NCI-H187 treated with DMSO at 0.1 percent for 48 hours (cell line): ENCODE measurements at regions not wholly inside any gene's neighbourhood (a gene's known extent, or its start where the extent isn't known, plus 50 kb on each side); places are given as distances from the start of the nearest gene placed in this dataset.

ENCODE experiments used
- DNase-seq: peaks from one replicate; lab custom pipeline; 2025; lab: John Stamatoyannopoulos, UW

DNA sequence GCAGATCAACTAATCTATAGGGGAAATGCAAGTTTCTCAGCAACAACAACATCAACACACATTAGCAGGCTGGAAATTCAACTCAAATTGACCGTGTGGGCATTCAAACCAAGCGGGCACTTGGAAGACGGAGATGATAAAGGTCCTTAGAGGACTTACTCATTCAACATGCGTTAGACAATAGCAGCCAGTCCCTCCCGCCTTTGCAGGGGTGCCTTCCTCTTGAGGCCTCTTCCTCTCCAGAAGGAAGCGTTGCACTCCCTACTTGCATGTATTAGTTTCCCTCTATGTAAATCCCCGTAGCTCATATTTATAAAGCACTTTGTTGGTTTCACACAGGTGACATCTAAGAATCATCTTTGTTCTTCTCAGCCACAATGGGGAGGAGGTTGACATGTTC, 300.8 kb upstream of the STXBP5 start:
- DNase-seq, result no peak

DNA sequence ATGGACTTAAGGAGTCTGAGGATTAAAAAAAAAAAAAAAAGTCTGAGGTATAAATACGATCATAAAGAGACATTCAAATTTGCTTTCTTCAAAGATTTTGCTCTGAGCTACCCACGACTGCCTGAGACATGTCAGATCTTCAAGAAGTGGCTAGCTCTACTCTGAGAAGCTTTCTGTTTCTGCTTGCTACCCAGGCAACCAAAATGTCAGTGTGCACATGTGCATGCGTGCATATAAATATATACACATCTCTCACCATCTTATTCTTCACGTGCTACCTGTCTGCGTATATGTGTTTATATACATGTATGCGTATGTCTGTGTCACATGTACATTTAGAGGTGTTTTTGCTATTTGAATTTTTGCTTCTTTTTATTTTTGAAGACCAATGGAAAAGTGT, 299.6 kb upstream of the STXBP5 start:
- no peak for DNase-seq

GRCh38 chr6:146905181-146905704, 299.0 kb upstream of the STXBP5 start:
- no peak for DNase-seq

DNA sequence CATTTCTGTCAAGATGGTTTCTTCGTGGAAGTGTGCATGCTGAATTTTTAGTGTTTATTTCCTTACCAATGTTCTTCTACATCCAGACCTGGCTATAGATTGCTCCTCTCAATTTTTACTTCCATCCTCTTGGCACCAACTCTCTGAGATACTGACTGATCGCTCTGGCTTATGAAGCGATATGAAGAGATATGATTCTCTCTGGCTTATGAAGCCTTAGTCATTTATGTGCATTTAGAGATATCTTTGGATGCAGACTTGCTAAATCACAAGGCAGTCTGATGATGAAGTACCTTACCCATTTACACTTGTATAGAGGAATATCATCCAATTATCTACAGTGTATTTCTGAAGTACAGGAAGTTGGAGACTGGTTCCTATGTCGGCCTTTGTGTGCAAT, 295.4 kb upstream of the STXBP5 start:
- no peak for DNase-seq

GRCh38 chr6:146909376-146909775, 294.8 kb upstream of the STXBP5 start:
- no peak for DNase-seq

DNA sequence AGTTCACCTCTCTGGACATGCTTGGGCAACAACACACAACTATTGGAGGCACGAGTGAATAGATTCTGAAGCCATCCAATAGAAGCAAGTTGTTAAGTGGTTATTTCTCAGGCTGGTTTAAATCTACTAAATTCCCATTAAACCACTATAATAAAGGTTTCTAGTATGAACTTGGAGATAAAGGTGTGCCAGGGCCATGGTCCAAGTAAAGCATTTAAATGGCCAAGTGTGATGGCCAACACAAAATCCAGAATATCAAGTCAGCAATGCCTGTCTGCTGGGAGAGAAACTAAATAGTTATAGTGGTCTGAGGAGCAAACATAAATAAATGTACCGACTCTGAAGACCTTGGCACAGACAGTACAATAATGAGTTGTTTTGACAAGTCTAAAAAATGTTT, 294.3 kb upstream of the STXBP5 start:
- DNase-seq, result no peak

- DNase-seq, result no peak
Measured at GRCh38 chr6:146910611-146911010, 293.6 kb upstream of the STXBP5 start.

DNA sequence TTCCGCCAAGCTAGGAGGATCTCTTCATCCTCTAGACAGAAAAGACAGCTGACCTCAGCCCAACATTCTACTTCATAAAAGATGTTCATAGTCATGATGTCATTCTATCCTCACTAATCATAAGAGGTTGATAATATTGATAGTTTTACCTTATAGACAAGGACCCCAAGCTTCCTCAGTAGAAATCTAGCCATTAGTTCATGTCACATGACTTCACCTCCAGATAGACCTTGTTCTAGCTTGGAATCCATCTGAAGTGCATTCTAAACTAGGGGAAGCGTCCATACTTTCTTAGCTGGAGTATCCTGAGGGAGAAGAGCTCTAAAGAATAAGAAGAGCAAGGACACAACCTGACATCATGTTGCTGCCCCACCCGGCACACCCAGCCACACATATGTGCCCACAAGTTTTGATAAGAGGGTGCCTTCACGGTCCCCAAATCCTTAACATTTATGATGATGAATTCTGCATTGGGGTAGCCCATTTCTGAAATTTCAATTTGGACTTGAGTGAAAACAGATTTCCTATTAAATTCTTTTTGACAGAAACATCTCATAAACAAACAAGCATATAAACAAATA, 292.5 kb upstream of the STXBP5 start:
- DNase-seq, result no peak

DNA sequence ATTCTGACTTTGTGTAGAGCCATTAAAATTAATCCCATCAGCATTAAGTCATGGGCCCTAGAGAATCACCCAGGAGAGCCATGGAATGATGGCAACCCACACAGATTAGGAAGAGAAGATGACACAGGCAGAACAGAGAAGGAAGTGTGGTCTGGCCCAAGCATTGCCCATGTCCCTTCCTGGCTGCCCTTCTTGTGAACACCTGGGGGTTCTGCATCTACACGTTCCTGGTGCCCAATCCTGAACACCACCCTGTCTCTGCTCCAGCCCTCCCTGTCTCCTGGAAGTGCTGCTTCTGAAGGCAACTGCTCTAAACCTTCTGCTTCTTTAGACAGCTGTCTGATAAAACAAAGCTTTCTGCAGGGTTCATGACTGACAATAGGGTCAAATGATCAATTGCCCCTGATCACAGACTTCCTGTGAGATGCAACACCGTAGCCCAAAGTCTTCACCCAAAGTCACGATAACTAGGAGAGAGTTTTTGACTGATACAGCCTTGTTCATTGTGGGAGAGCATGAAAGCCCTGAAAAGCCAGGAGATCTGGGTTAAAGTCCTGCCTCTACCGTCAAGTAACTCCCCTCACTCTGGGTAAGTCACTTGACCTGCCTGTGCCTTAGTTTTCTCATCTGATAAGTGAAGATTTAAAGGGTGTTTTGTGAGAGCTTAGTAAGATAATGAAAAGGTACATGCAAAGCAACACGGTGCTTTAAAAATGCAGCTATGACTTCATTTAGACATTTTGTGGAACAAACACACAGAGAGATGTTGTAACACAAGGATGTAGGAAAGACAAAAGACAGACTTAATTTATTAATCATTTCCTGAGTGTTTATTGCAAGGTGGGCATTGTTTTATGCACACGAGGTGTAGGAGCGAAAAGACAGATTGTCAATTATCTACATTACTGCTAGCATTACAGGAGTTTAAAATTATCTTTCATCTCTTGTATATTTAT, 291.2 kb upstream of the STXBP5 start:
- DNase-seq, result no peak

DNA sequence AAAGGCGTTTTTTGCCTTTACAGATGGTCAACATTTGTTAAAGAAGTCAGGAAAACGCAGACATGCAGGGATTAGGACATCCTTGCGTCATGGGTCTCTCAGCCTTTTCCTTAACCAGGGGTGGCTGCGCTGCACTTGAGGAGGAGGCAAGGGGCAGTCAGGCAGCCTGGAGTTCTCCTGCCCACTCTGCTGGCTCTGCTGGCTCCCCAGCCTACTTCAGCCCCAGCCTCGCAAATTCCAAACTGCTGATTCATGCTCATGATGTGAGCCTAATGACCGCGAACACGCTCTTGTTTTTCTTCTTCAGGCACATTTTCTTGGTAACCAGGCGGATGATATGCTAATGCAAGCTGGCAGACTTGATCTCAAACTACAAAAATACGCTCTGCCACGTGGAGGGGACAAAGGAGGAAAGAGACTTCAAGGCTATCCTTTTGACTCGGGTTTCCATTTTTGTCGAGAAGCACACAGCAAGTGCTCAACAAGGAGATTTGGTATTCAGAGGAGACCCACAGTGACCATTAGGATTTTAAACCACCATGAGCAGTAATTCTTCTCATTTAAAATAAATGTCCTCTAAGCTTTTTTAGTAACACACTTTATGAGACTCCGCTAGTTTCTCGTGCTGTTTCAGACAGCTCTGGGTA, 290.3 kb upstream of the STXBP5 start:
- no peak for DNase-seq

DNA sequence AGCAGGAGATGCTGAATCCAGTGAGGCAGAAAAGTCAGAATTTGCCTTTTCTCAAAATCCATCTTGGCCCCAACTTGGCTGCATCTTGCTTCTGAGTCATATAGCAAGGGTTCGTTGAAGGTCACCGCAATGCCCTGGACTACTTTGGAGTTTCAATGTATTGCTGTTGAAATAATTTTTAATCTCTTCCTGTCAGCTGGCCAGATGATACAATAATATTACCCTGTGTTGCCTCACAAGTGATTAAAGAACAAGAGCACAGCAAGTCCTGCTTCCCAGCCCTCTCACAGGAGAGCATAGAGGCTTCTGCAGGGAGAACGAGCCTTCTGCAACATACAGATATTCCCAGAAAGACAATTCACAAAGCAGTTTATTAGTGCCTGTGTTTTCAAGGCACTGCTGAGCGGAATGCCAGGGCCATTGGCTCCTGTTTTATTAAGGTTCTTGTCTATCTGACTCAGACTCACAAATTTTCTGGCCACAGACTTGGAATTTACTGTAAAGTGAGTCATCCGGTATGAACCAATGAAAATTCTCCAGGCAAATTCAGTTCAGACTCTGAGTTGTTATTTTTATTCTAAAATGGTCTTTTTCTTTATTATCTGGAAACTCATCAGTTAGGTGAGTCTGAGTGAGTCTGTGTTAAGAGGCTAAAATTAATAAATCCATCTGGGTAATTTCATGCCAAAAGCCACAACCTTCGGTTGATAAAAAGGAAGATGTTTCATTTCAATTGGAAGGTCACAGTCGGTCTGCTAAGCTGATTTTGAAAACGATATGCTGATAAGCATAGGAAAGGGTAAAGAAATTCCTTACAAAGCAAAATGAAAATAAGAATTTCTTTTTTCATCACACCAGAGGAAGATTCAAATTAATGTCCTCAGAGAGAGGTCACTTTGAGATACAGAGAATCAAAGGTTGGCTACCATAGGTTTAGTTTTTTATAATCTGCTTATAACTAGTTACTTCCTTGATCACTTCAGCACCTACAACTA, 289.4 kb upstream of the STXBP5 start:
- DNase-seq, result no peak

DNA sequence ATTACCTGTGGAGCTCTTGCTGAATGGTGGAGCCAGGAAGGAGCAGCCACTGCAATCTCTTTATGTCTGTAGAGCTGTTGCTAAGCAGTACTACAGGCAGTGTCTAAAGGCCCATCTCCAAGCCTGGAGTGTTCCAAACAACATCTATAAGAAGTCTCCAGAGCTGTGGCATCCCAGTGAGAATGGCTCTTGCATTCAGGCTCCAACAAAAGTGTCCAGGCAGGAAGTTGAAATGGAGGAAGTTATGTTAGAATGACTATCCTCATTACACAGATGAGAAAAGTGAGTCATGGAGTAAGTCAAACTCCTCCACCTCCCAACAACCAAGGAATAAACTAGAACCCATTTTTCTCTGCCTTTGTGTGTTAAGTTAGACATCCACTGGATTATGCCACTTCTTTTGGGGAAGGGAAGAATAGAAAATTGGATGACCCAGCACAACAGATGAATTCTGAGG, 288.5 kb upstream of the STXBP5 start:
- DNase-seq, result no peak

DNA sequence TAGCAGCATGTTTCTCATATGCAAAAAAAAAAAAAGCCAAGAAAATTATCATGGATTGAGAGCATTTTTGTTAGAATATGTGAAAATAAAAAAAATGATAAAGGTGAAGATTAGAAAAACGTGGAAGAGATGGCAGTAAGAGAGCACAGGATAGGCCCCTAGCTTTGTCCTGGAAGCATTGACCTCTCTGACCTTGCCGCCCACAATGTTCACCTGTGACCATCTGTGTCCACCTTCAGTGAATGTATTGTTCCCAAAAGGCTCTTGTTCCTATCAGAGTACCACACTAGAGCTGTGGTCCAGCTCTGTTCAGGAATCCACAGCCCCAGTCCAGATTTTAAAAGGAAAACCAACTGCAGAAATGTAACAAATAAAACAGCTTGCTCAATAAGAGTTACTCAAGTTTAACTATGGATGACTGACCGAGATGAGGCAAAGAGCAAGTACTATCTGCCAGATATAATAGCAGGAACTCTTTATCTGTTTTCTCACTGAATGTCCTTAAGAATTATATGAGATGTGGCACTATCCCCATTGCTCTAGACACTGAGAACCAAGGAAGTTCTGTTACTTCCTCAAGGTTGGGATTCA, 287.7 kb upstream of the STXBP5 start:
- no peak for DNase-seq

GRCh38 chr6:146917182-146917581, 287.0 kb upstream of the STXBP5 start:
- no peak for DNase-seq

GRCh38 chr6:146917979-146918378, 286.2 kb upstream of the STXBP5 start:
- no peak for DNase-seq

DNA sequence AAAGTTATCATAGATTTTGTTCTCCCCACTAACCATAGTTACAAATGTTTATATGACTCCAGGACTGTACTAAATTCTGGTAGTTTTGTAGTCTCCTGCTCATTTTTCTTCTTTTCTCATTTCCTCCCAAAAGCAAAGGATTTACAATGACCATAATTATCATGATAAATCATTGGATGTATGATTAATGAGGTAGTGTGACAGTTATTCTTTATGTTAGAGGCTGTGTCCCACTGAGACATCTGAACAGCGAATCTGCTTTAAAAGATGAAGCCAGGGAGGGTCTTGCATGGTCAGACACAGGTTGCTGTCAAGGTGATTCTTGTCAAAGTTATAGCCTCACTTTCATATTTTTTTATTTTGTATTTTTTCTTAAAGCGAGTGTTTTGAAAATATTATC, 285.2 kb upstream of the STXBP5 start:
- no peak for DNase-seq

DNA sequence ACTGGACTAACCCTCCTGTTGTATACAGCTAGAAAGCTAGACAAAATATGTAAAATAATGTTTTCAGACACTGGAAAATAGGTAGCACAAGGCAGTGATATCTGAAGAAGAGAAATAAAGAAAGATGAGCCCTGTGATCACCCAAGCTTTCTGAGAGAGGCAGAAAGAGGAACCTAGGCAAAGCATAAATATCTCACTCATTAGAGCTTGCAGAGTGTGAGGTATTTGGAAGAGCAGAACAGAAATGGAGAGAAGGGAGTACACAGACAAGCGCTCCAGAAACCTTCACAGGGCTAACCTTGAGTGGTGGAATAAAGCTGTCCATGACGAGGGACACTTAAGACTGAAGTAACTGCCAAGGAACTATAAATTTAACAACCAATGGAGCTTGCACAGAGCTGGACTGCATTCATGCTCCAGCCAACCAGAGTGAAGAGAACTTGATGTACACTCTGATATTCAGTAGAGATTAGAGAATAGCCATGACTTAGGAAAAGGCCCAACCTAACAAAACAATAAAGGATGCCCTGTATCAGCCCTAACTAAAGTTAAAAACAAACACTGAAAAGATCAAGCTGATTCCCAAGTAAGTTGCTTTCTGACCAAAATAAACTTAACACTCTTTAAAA, 280.9 kb upstream of the STXBP5 start:
- no peak for DNase-seq

- DNase-seq, result no peak
Measured at GRCh38 chr6:146925846-146926245, 278.4 kb upstream of the STXBP5 start.

DNA sequence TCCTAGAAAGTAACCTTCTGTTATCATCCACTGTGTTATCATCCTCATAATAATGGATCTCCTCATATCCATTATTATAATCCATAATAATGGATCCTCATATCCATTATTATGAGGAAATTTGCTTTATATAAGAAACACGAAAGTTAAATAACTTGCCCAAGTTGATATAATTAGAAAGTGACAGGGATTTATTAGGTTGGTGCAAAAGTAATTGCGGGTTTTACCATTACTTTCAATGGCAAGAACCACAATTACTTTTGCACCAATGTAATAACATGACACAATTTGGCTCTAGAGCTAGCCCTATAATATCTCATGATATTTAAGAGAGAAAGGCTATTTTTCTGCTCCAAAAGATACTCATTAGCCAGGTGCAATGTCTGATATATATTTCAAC, 275.7 kb upstream of the STXBP5 start:
- no peak for DNase-seq

GRCh38 chr6:146931214-146931613, 273.0 kb upstream of the STXBP5 start:
- DNase-seq, result no peak

DNA sequence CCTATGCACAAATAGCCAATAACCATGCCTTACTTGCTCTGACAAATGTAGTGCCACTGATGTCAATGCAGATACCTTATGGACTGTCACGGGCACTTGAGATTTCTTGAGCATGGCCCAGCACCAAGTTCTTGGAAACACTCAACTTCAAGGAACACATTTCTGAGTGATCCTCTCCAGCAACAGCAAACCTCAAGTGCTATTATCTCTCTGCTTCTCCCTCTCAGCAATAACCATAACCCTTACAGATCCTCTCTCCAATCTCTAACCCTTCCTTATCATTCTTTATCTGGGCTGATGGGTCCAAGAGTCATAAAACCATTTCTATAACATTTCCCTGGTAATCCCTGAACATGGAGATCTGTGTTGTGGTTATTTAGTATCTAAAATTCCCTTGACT, 266.9 kb upstream of the STXBP5 start:
- DNase-seq, result peak; percentile 28
